HCT116 (cell line): ENCODE measurements at regions not wholly inside any gene's neighbourhood (a gene's known extent, or its start where the extent isn't known, plus 50 kb on each side); places are given as distances from the start of the nearest gene placed in this dataset.

Experiments used
- CTCF ChIP-seq, 3 experiments: fragments of 200-600 bp in 1 of 3; sonication (generic) in 1 of 3; IDR thresholded peaks in 2 of 3; conservative IDR thresholded peaks in 1 of 3; 2 replicates each; pipeline ENCODE4 v1.5.1; 2012 to 2017; ENCODE audit warnings: low read depth in 2 of 3, low read length in 2 of 3, antibody characterized with exemption in 1 of 3, borderline replicate concordance in 1 of 3, control low read depth in 1 of 3, mild to moderate bottlenecking in 1 of 3, mixed read lengths in 1 of 3, mixed run types in 1 of 3, moderate library complexity in 1 of 3; ENCODE audit not compliant: insufficient read depth in 1 of 3
- EGR1 ChIP-seq: IDR thresholded peaks from 2 replicates; pipeline ENCODE4 v1.6.1; 2012; ENCODE audit warnings: low read depth
- POLR2AphosphoS5 ChIP-seq: IDR thresholded peaks from 2 replicates; pipeline ENCODE4 v1.6.1; 2011; ENCODE audit warnings: mild to moderate bottlenecking, low read depth, low read length, moderate library complexity
- ZNF274 ChIP-seq: fragments of 200-500 bp; sonication (Bioruptor generic); IDR thresholded peaks from 2 replicates; pipeline ENCODE4 v1.6.1; 2014; ENCODE audit warnings: mild to moderate bottlenecking, low read depth, low read length, inconsistent platforms
- TF ChIP-seq, protein P1 (sequence below): IDR thresholded peaks from 2 replicates; pipeline ENCODE4 v1.6.1; 2012; ENCODE audit warnings: low read depth

GRCh38 chr2:144170179-144170578 lies 349.7 kb downstream of the ZEB2 start:
- TF ChIP-seq ZNF274 (no peak), CTCF (IDR thresholded peaks at IDR 0.05 in 2 of 3, conservative IDR thresholded peaks at IDR 0.05 in 1 of 3; ENCODE audit: borderline replicate concordance in 1 of 3, insufficient read depth in 1 of 3, low read depth in 2 of 3, low read length in 2 of 3) (no peak), EGR1 (no peak), POLR2AphosphoS5 (no peak)
- TF ChIP-seq, protein P1, sequence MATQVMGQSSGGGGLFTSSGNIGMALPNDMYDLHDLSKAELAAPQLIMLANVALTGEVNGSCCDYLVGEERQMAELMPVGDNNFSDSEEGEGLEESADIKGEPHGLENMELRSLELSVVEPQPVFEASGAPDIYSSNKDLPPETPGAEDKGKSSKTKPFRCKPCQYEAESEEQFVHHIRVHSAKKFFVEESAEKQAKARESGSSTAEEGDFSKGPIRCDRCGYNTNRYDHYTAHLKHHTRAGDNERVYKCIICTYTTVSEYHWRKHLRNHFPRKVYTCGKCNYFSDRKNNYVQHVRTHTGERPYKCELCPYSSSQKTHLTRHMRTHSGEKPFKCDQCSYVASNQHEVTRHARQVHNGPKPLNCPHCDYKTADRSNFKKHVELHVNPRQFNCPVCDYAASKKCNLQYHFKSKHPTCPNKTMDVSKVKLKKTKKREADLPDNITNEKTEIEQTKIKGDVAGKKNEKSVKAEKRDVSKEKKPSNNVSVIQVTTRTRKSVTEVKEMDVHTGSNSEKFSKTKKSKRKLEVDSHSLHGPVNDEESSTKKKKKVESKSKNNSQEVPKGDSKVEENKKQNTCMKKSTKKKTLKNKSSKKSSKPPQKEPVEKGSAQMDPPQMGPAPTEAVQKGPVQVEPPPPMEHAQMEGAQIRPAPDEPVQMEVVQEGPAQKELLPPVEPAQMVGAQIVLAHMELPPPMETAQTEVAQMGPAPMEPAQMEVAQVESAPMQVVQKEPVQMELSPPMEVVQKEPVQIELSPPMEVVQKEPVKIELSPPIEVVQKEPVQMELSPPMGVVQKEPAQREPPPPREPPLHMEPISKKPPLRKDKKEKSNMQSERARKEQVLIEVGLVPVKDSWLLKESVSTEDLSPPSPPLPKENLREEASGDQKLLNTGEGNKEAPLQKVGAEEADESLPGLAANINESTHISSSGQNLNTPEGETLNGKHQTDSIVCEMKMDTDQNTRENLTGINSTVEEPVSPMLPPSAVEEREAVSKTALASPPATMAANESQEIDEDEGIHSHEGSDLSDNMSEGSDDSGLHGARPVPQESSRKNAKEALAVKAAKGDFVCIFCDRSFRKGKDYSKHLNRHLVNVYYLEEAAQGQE = no peak
